Ovary (tissue), 7 donors: ENCODE measurements at regions not wholly inside any gene's neighbourhood (a gene's known extent, or its start where the extent isn't known, plus 50 kb on each side); places are given as distances from the start of the nearest gene placed in this dataset.

Source experiments
- DNase-seq, 5 donors: peaks; one replicate each; pipeline ENCODE4 v3.0.0-alpha.2; 2019 to 2020
- H3K27ac ChIP-seq, 2 donors: fragments of 200-600 bp; one replicate each; pipeline versions ENCODE4 v1.5.1 to v1.8.0; 2019 to 2022
- H3K27me3 ChIP-seq: fragments of 200-600 bp; one replicate; pipeline ENCODE4 v1.8.0; 2022
- H3K36me3 ChIP-seq: fragments of 200-600 bp; sonication (generic); one replicate; pipeline ENCODE4 v1.5.1; 2019
- H3K4me1 ChIP-seq: one replicate; pipeline ENCODE4 v1.8.1; 2013; ENCODE audit warnings: mild to moderate bottlenecking, moderate library complexity; ENCODE audit not compliant: insufficient read depth
- H3K4me3 ChIP-seq: fragments of 200-600 bp; sonication (generic); one replicate; pipeline ENCODE4 v1.5.1; 2017
- H3K9me3 ChIP-seq, 2 donors: fragments of 200-600 bp in 1 of 2; sonication (generic) in 1 of 2; one replicate each; pipeline versions ENCODE4 v1.5.1 to v1.8.1; 2013 to 2019; ENCODE audit warnings: mild to moderate bottlenecking in 1 of 2, moderate library complexity in 1 of 2
- CTCF ChIP-seq, 3 donors: fragments of 450-650 bp in 2 of 3; fragments of 200-600 bp in 1 of 3; IDR thresholded peaks; one replicate each; pipeline versions ENCODE4 v1.5.1 to v1.8.0; 2016 to 2022; ENCODE audit warnings: antibody characterized with exemption in 3 of 3, mild to moderate bottlenecking in 1 of 3
- EP300 ChIP-seq: sonication (generic); formaldehyde crosslinking; IDR thresholded peaks from one replicate; pipeline ENCODE4 v1.6.1; 2017; ENCODE audit warnings: antibody characterized with exemption
- POLR2A ChIP-seq: fragments of 450-650 bp; IDR thresholded peaks from one replicate; pipeline ENCODE4 v1.6.1; 2017; ENCODE audit warnings: antibody characterized with exemption, mild to moderate bottlenecking, moderate library complexity
- WGBS, 3 donors: extraction: QIAGEN DNeasy Blood & Tissue Kit in 1 of 3; methylation state at CpG; one replicate each; pipeline versions ENCODE4 v1.1.5 to v1.1.7; 2013 to 2017; 5-methylcytosine and 5-hydroxymethylcytosine counted together
- intact Hi-C, 4 donors: fragments of 100-400 bp; cut with DNase I; formaldehyde crosslinking; loops; one replicate each; pipeline versions ENCODE4 v1.11.0 to v1.15.1; 2022 to 2023
- donor health status: DM: no; HTN: no; CAD: no; lungs with moderate emphysema.
- donor health status: DM: no; HTN: no; CAD: no.
- donor health status: Bipolar disorder and iron deficiency.
- donor health status: DM: no; HTN: no; CAD: no.
- donor health status: DM: yes; HTN: yes; CAD: no.

DNA sequence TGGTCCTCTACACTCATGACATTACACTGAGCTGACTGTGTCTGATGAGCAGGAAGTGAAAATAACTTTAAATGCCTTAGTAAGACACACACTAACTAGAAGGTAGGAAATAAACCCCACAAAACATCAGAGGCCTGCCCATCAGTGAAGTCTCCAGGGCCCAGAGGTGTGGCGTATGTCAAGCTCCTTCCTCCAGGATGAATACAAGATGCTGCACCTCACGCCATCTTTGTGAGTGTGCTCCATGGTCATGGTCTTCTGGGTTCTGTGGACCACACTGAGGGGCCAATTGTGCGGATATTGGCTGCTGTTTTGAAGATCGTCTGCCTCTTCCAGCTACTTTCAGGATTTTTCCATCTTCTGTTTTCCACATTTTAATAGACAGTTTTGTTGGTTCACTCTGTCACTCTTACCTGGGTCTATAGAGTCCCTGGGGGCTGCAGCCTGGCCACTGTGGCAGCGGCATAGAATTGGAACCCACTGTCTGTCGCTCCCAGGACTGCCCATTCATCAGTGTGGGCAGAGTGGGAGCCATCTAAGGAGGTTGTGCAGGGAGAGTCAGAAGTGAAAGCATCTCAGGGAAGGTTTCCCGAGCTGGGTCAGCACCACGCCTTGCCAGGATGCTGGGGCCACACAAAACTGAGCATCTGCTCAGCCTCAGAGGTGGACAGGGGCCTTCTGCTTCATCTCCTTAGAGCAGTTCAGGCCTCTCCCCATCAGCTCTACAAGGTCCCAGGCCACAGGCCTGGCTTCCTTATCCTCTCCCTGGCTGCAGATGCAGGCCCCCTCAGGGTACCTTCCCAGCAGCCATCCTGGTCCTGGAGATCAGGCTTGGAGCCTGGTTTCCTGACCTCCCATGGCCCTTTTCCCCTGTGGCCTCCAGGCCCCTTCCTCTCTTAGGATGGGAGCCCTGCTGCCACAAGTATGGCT lies 57.5 kb upstream of the C14orf180 start:
- intact Hi-C loops, result no loop called here
- no peaks in the 10 kb centered on the region for H3K9me3 ChIP-seq
- no peaks in the 10 kb centered on the region for H3K36me3 ChIP-seq
- DNase-seq, result no peak
- H3K27me3 ChIP-seq, result no peaks in the 10 kb centered on the region
- TF ChIP-seq CTCF (IDR thresholded peaks at IDR 0.05) (no peak), POLR2A (no peak), EP300 (no peak)
- 84 to 88% (median 85%) methylated on average over 8 of the region's 8 CpGs for WGBS, 3 donors
- H3K4me3 ChIP-seq, result no peak overlapping the region
- no peak overlapping the region for H3K27ac ChIP-seq
- H3K4me1 ChIP-seq, result no peaks in the 10 kb centered on the region

DNA sequence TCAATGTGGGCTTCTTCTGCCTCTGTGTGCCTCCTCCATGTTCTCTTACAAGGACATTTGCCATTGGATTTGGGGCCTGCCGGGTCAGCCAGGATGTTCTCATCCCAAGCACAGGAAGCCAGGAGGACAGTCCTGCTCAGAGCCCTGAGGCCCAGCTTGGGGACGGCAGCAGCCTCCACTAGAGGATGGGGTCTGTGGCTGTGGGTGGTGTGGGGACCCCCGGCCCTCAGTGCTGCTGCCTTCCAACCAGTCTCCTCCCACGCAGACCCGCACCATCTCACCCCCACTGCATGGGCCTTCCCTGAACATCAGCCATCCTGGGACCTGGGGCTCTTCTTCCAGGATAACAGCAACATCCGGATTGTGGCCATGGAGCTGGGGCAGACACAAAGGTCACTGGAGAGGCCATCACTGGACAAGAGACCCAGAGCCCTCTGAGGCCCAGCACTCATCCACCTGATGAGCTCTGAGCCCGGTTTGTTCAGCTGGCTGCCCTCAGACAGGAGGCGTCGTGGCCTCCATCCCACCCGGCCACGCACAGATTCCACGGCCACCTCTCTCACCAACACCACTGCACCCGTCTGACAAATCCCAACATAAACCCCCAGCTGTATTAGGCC lies 56.5 kb upstream of the C14orf180 start:
- Histone ChIP-seq H3K4me1 (no peaks in the 10 kb centered on the region), H3K9me3 (no peaks in the 10 kb centered on the region), H3K4me3 (no peak overlapping the region), H3K27me3 (no peaks in the 10 kb centered on the region), H3K36me3 (no peaks in the 10 kb centered on the region), H3K27ac (no peak overlapping the region)
- intact Hi-C loops, result no loop called here
- no peak for DNase-seq
- WGBS, 3 donors, result 82 to 89% (median 88%) methylated on average over 13 of the region's 13 CpGs
- no peak for TF ChIP-seq EP300
- TF ChIP-seq POLR2A, result no peak
- TF ChIP-seq CTCF (IDR thresholded peaks at IDR 0.05), result no peak

DNA sequence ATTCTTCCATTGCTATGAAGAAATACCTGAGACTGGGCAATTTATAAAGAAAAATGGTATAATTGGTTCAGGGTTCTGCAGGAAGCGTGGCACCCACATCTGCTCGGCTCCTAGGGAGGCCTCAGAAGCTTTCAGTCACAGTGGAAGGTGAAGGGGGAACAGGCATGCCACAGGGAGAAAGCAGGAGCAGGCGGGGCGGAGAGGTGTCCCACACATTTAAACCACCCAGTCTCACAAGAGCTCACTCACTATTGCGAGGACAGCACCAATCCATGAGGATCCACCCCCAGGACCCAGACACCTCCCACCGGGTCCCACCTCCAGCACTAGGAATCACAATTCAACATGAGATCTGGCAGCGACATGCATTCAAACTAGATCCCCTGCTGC lies 56.0 kb upstream of the C14orf180 start:
- no peaks in the 10 kb centered on the region for H3K36me3 ChIP-seq
- H3K9me3 ChIP-seq, result no peaks in the 10 kb centered on the region
- H3K27me3 ChIP-seq, result no peaks in the 10 kb centered on the region
- H3K4me3 ChIP-seq, result no peak overlapping the region
- no peaks in the 10 kb centered on the region for H3K4me1 ChIP-seq
- DNase-seq, result no peak
- TF ChIP-seq POLR2A, result no peak
- no peak for TF ChIP-seq EP300
- no peak for TF ChIP-seq CTCF (IDR thresholded peaks at IDR 0.05)
- no peak overlapping the region for H3K27ac ChIP-seq
- intact Hi-C loops, result no loop called here
- WGBS, 3 donors, result 77 to 92% (median 91%) methylated on average over 7 of the region's 7 CpGs

- Histone ChIP-seq H3K4me3 (no peak overlapping the region), H3K4me1 (no peaks in the 10 kb centered on the region), H3K27me3 (no peaks in the 10 kb centered on the region), H3K27ac (no peak overlapping the region), H3K36me3 (no peaks in the 10 kb centered on the region), H3K9me3 (no peaks in the 10 kb centered on the region)
- intact Hi-C loops, result no loop called here
- no peak for DNase-seq
- TF ChIP-seq EP300 (no peak), CTCF (IDR thresholded peaks at IDR 0.05) (no peak), POLR2A (no peak)
- 71 to 85% (median 81%) methylated on average over 9 of the region's 9 CpGs for WGBS, 3 donors
Measured at GRCh38 chr14:104524726-104525125, 54.8 kb upstream of the C14orf180 start.
